IMR-90 (cell line): ENCODE measurements at regions not wholly inside any gene's neighbourhood (a gene's known extent, or its start where the extent isn't known, plus 50 kb on each side); places are given as distances from the start of the nearest gene placed in this dataset.
A peak's percentile ranks its signal among the peaks of the same experiment; 100 is the strongest.

Experiments used
- ATAC-seq: fragments of 200-7000 bp; cut with Tn5 transposase; 2 replicates; pipeline ENCODE4 v1.9.1; 2020; ENCODE audit warnings: low read depth, mild to moderate bottlenecking, moderate library complexity
- BruUV-seq: library from RNA; stranded (reverse); fragments of 400-500 nt; replicated peaks from 2 replicates; lab custom pipeline; 2021; lab: Mats Ljungman, UMichigan
- CTCF ChIA-PET: fragments of 300-600 bp; formaldehyde crosslinking; extraction: SDS; loops from one replicate; lab custom pipeline; 2021; ENCODE audit warnings: antibody characterized with exemption; lab: Yijun Ruan, JAX
- POLR2A ChIA-PET: fragments of 300-600 bp; sonication (Branson Sonifier 250); formaldehyde crosslinking; loops from one replicate; lab custom pipeline; 2022; ENCODE audit warnings: antibody characterized with exemption; ENCODE audit not compliant: unreplicated experiment; lab: Charles Lee
- DNase-seq: peaks from one replicate; pipeline ENCODE4 v3.0.0; 2013
- H2AFZ ChIP-seq: replicated peaks from 2 replicates; pipeline ENCODE3; 2013; ENCODE audit warnings: low read length, mild to moderate bottlenecking; ENCODE audit not compliant: poor library complexity
- H2AK5ac ChIP-seq: 2 replicates; pipeline ENCODE4 v1.6.1; 2013; ENCODE audit warnings: low read depth, low read length, inconsistent platforms
- H2AK9ac ChIP-seq: replicated peaks from 2 replicates; pipeline ENCODE3; 2013; ENCODE audit warnings: mild to moderate bottlenecking, low read depth, low read length, moderate library complexity; ENCODE audit not compliant: poor library complexity
- H2BK120ac ChIP-seq: 2 replicates; pipeline ENCODE4 v1.6.1; 2013; ENCODE audit warnings: low read depth, low read length, inconsistent platforms
- H2BK15ac ChIP-seq: 3 replicates; pipeline ENCODE4 v1.6.1; 2013; ENCODE audit warnings: low read depth, low read length, inconsistent platforms
- H2BK20ac ChIP-seq: 2 replicates; pipeline ENCODE4 v1.6.1; 2013; ENCODE audit warnings: low read depth, mild to moderate bottlenecking, inconsistent platforms, low read length, moderate library complexity
- H2BK5ac ChIP-seq: 2 replicates; pipeline ENCODE4 v1.6.1; 2013; ENCODE audit warnings: mild to moderate bottlenecking, low read depth, low read length, inconsistent platforms; ENCODE audit not compliant: poor library complexity, severe bottlenecking
- H3K14ac ChIP-seq: replicated peaks from 2 replicates; pipeline ENCODE4 v1.6.1; 2013; ENCODE audit warnings: low read depth, low read length, inconsistent platforms
- H3K18ac ChIP-seq: 2 replicates; pipeline ENCODE4 v1.6.1; 2013; ENCODE audit warnings: low read depth, low read length, control low read depth
- H3K23ac ChIP-seq: 2 replicates; pipeline ENCODE4 v1.6.1; 2013; ENCODE audit warnings: low read depth, low read length, inconsistent platforms
- H3K27ac ChIP-seq: 2 replicates; pipeline ENCODE4 v1.5.1; 2013; ENCODE audit warnings: mild to moderate bottlenecking, control low read depth, low read length; ENCODE audit not compliant: insufficient read depth
- H3K27me3 ChIP-seq: 2 replicates; pipeline ENCODE4 v1.6.1; 2013; ENCODE audit warnings: low read length; ENCODE audit not compliant: control insufficient read depth, insufficient read depth
- H3K36me3 ChIP-seq: 2 replicates; pipeline ENCODE4 v1.6.1; 2013; ENCODE audit warnings: low read length, mixed read lengths; ENCODE audit not compliant: control insufficient read depth, insufficient read depth
- H3K4ac ChIP-seq: 2 replicates; pipeline ENCODE4 v1.6.1; 2013; ENCODE audit warnings: low read depth, low read length, inconsistent platforms
- H3K4me1 ChIP-seq: 2 replicates; pipeline ENCODE4 v1.6.1; 2013; ENCODE audit warnings: low read length, mixed read lengths; ENCODE audit not compliant: control insufficient read depth, insufficient read depth
- H3K4me2 ChIP-seq: 2 replicates; pipeline ENCODE4 v1.6.1; 2013; ENCODE audit warnings: low read depth, mild to moderate bottlenecking, control low read depth, low read length, moderate library complexity
- H3K4me3 ChIP-seq: 2 replicates; pipeline ENCODE4 v1.5.1; 2013; ENCODE audit warnings: low read depth, mild to moderate bottlenecking, control low read depth, low read length, moderate library complexity; ENCODE audit not compliant: insufficient read depth
- H3K56ac ChIP-seq: 2 replicates; pipeline ENCODE4 v1.6.1; 2013; ENCODE audit warnings: low read length, inconsistent platforms; ENCODE audit not compliant: insufficient read depth; ENCODE audit errors: extremely low read depth
- H3K79me1 ChIP-seq, 2 experiments: 2 replicates each; pipeline ENCODE4 v1.6.1; 2013; ENCODE audit warnings: low read length in 2 of 2, inconsistent platforms in 1 of 2, low read depth in 1 of 2
- H3K9ac ChIP-seq: 2 replicates; pipeline ENCODE4 v1.6.1; 2013; ENCODE audit warnings: low read depth, low read length, control low read depth
- H3K9me1 ChIP-seq: 2 replicates; pipeline ENCODE4 v1.6.1; 2013; ENCODE audit warnings: low read length, inconsistent platforms; ENCODE audit not compliant: insufficient read depth
- H3K9me3 ChIP-seq: 2 replicates; pipeline ENCODE4 v1.6.1; 2013; ENCODE audit warnings: low read length; ENCODE audit not compliant: control insufficient read depth, insufficient read depth
- H4K20me1 ChIP-seq: 2 replicates; pipeline ENCODE4 v1.6.1; 2013; ENCODE audit warnings: low read length, inconsistent platforms; ENCODE audit not compliant: insufficient read depth
- H4K5ac ChIP-seq: 2 replicates; pipeline ENCODE4 v1.6.1; 2013; ENCODE audit warnings: mild to moderate bottlenecking, low read depth, low read length, control low read depth
- H4K8ac ChIP-seq, 2 experiments: 2 replicates each; pipeline ENCODE4 v1.6.1; 2013; ENCODE audit warnings: low read depth in 2 of 2, low read length in 2 of 2, control low read depth in 1 of 2, inconsistent platforms in 1 of 2
- H4K91ac ChIP-seq: 2 replicates; pipeline ENCODE4 v1.6.1; 2013; ENCODE audit warnings: low read depth, low read length, inconsistent platforms; ENCODE audit not compliant: insufficient read depth
- CTCF ChIP-seq: conservative IDR thresholded peaks from 2 replicates; pipeline ENCODE4 v1.5.1; 2012; ENCODE audit warnings: mild to moderate bottlenecking, low read depth, low read length, improper control_type of control experiment
- MAFK ChIP-seq: IDR thresholded peaks from 2 replicates; pipeline ENCODE4 v1.6.1; 2012; ENCODE audit warnings: low read depth, low read length, improper control_type of control experiment
- RFX5 ChIP-seq: IDR thresholded peaks from 2 replicates; pipeline ENCODE4 v1.8.0; 2012; ENCODE audit warnings: low read depth, mild to moderate bottlenecking, low read length, moderate library complexity
- WGBS, 2 experiments: methylation state at CpG; one replicate each; pipeline versions ENCODE4 v1.1.5 to v1.1.7; 2013; ENCODE audit warnings: missing lambda C conversion rate in 2 of 2; ENCODE audit not compliant: insufficient read length in 1 of 2; ENCODE audit errors: extremely low coverage in 2 of 2; 5-methylcytosine and 5-hydroxymethylcytosine counted together
- dilution Hi-C: fragments of 300-500 bp; cut with HindIII; formaldehyde crosslinking; loops from one replicate; pipeline ENCODE4 v1.14.3; 2018; ENCODE audit warnings: low sequenced_read_pairs; ENCODE audit not compliant: unreplicated experiment
- in situ Hi-C: fragments of 300-500 bp; cut with MboI; formaldehyde crosslinking; loops from 3 replicates; pipeline ENCODE4 v1.14.3; 2019; ENCODE audit warnings: low sequenced_read_pairs, inconsistent platforms, mixed read lengths
- intact Hi-C: fragments of 100-400 bp; cut with micrococcal nuclease; formaldehyde crosslinking; loops from 2 replicates; pipeline ENCODE4 v1.10.0; 2022

DNA sequence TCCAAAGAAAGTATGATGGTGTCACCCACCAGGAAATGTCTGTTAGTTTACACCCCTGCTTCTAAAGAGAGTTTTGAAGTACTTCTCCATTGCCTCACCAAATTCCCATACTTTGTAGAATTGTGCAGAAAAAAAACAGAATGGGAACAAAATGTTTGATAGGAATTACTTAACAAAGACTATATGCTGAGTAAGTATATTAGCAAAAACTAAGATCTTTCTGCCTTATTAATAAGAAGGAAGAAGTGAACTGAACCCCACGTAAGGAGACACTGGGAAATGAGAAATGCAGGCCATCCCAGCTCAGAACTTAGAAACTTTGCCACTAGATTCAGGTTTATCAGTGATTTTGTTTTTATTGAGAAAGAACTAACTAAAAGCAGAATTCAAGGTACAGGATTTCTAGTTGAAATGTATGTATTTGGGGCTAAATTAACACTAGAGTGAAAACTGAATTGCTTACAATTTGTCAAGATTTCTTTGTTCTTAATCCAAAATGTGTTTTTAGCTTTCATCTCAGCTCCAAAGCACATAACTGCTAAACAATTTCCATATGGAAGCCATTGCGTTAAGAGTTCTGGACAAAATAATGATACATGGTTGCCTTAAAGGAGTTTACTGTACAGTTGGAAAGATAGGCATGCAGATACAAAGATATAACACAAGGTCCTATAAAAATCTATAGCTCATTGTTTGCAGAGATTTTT, 102.7 kb upstream of the BMP5 start:
- intact Hi-C loops: no loop called here
- no TSS peak for BruUV-seq
- Histone ChIP-seq H2AFZ (no peak overlapping the region), H3K9me1 (no peaks in the 10 kb centered on the region), H3K4ac (no peak overlapping the region), H2BK15ac (no peak overlapping the region), H4K20me1 (no peaks in the 10 kb centered on the region), H3K4me2 (no peak overlapping the region), H3K9me3 (no peaks in the 10 kb centered on the region), H3K4me1 (no peaks in the 10 kb centered on the region), H2AK9ac (no peak overlapping the region), H3K79me1 (no peaks in the 10 kb centered on the region), H3K27me3 (peaks cover 2% of the 10 kb centered on the region), H2AK5ac (no peak overlapping the region), H4K8ac (no peak overlapping the region), H3K14ac (no peak overlapping the region), H2BK20ac (no peak overlapping the region), H4K5ac (no peak overlapping the region), H3K23ac (no peak overlapping the region), H3K27ac (no peak overlapping the region), H3K18ac (no peak overlapping the region), H3K36me3 (no peaks in the 10 kb centered on the region), H2BK120ac (no peak overlapping the region), H2BK5ac (no peak overlapping the region), H3K4me3 (no peak overlapping the region), H4K91ac (no peak overlapping the region), H3K56ac (no peak overlapping the region), H3K9ac (no peak overlapping the region)
- dilution Hi-C loops: no loop called here
- CTCF ChIA-PET: interaction anchor here (0.6 to 1.1 kb wide), 3 partner anchors 362 to 702 kb away, joined by 3 to 6 read pairs (median 3); no protein-coding TSS in a partner anchor
- TF ChIP-seq MAFK: peak; percentile 42; the same call in 1 of the 2 replicates
- TF ChIP-seq CTCF: no peak
- TF ChIP-seq RFX5: no peak
- POLR2A ChIA-PET: no interaction called here
- DNase-seq (no peak), ATAC-seq (no peak)
- in situ Hi-C loops: loop anchor here (25.0 kb wide), 1 partner anchor 584 kb away; no protein-coding TSS in a partner anchor
- no CpG with 5 or more reads among the region's 2 CpGs for WGBS, 2 experiments
